Activated CD4-positive, alpha-beta memory T cell treated with anti-CD3 and anti-CD28 coated beads for 36 hours (primary cell): ENCODE measurements at regions not wholly inside any gene's neighbourhood (a gene's known extent, or its start where the extent isn't known, plus 50 kb on each side); places are given as distances from the start of the nearest gene placed in this dataset.

Source experiments
- CTCF ChIA-PET: fragments of 350-600 bp; sonication (Branson Sonifier 250); formaldehyde crosslinking; loops from one replicate; lab custom pipeline; 2021; ENCODE audit warnings: antibody characterized with exemption, inconsistent platforms; lab: Charles Lee
- POLR2A ChIA-PET: fragments of 350-600 bp; sonication (Branson Sonifier 250); formaldehyde crosslinking; loops from one replicate; lab custom pipeline; 2021; ENCODE audit warnings: antibody characterized with exemption; lab: Charles Lee
- DNase-seq: peaks from one replicate; pipeline ENCODE4 v3.0.0-alpha.2; 2020
- H3K27ac Mint-ChIP-seq: one replicate; pipeline ENCODE4 v1.8.0; 2021; ENCODE audit warnings: mixed read lengths
- H3K27me3 Mint-ChIP-seq: one replicate; pipeline ENCODE4 v1.8.0; 2021; ENCODE audit warnings: mixed read lengths
- H3K36me3 Mint-ChIP-seq: one replicate; pipeline ENCODE4 v1.8.0; 2021; ENCODE audit warnings: mixed read lengths
- H3K4me1 Mint-ChIP-seq: one replicate; pipeline ENCODE4 v1.8.0; 2021; ENCODE audit warnings: low read depth, mixed read lengths
- H3K4me3 Mint-ChIP-seq: one replicate; pipeline ENCODE4 v1.8.0; 2021; ENCODE audit warnings: mild to moderate bottlenecking, mixed read lengths
- H3K9me3 Mint-ChIP-seq: one replicate; pipeline ENCODE4 v1.8.0; 2021; ENCODE audit warnings: mixed read lengths
- intact Hi-C: fragments of 100-400 bp; cut with micrococcal nuclease; formaldehyde crosslinking; loops from one replicate; pipeline ENCODE4 v1.15.1; 2023

DNA sequence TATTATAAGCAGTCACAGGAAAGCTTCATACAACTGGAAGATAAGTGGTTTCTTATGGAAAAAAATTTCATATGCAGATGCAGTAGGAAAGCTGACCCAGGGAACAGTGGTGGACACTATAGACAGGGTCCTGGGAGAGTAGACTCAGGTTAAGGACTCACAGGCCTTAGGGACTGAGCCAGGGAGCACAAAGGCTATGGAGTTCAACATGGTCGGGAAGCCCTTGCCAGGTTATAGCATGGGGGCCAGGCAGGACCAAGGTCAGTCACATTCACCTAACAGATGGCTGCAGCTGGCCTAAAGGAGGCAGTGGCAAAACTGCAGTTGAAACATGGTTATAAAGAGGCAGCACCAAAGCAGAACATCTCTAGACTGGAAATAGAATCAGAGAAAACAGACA is 54.9 kb upstream of the UNC5B start:
- Mint-ChIP-seq H3K9me3 (no peaks in the 10 kb centered on the region), H3K4me1 (no peaks in the 10 kb centered on the region), H3K27me3 (no peaks in the 10 kb centered on the region), H3K4me3 (no peak overlapping the region), H3K27ac (no peak overlapping the region), H3K36me3 (no peaks in the 10 kb centered on the region)
- intact Hi-C loops, result no loop called here
- CTCF ChIA-PET, result no interaction called here
- POLR2A ChIA-PET, result no interaction called here
- no peak for DNase-seq

DNA sequence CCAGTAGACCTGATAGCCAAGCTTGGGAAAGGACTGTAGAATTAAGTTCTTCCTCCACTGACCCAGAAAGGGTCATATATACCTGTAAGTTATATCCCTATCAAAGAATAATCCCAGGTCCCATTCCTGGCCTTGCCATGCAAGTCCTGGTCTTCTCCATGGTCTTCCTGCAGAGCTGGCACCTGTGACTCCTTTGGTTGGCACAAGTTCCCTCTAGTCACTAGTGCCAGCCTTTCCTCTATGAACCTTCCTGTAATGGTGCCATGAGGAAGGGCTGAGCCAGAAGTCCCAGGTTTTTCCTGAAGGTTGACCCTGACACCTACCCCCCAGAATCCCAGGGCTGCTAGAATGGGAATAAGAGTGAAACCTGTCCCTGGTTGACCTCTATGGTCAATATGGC is 54.1 kb upstream of the UNC5B start:
- intact Hi-C loops, result no loop called here
- Mint-ChIP-seq H3K4me1 (no peaks in the 10 kb centered on the region), H3K4me3 (no peak overlapping the region), H3K9me3 (no peaks in the 10 kb centered on the region), H3K36me3 (no peaks in the 10 kb centered on the region), H3K27me3 (peaks cover 2% of the 10 kb centered on the region), H3K27ac (no peak overlapping the region)
- CTCF ChIA-PET, result no interaction called here
- POLR2A ChIA-PET, result no interaction called here
- DNase-seq, result no peak

DNA sequence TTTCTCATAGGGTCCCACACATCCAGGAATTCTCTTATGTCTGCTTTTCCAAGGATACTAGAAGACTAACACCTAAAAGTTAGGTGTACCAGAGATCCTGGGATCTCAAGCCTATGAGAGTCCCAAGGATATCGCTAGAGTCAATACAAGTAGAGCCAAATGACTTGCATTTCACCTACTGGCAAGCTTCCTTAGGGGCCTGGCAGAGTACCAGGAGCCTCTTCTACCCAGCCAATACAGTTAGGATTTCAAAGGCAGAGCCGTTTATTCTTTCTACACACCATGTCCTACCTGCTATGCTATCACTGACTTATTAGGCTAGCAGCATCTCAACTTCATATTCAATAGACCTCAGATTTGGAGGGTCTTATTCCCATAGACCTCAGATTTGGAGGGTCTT is 53.5 kb upstream of the UNC5B start:
- Mint-ChIP-seq H3K4me1 (no peaks in the 10 kb centered on the region), H3K9me3 (no peaks in the 10 kb centered on the region), H3K36me3 (no peaks in the 10 kb centered on the region), H3K4me3 (no peak overlapping the region), H3K27ac (no peak overlapping the region), H3K27me3 (peaks cover 2% of the 10 kb centered on the region)
- DNase-seq, result no peak
- POLR2A ChIA-PET, result no interaction called here
- intact Hi-C loops, result no loop called here
- CTCF ChIA-PET, result no interaction called here

DNA sequence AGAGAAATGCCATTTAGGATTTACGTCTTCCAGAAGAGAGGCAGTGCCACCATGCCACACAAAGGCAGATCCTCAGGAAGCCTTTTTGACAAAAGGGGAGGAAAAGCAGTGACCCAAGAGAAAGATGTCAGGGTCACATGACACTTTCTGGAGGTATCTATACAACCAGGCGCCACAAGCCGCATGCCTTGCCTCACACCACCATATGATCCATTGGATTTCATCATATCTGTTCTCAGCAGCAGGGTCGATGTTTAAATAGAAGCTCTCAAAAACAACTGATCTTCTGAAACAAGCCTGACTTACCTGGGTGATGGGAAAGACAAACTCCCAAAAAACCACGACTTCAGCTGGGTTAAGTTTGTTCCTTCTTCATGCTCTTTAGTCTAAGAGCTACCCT is 52.5 kb upstream of the UNC5B start:
- no peaks in the 10 kb centered on the region for H3K4me1 Mint-ChIP-seq

DNA sequence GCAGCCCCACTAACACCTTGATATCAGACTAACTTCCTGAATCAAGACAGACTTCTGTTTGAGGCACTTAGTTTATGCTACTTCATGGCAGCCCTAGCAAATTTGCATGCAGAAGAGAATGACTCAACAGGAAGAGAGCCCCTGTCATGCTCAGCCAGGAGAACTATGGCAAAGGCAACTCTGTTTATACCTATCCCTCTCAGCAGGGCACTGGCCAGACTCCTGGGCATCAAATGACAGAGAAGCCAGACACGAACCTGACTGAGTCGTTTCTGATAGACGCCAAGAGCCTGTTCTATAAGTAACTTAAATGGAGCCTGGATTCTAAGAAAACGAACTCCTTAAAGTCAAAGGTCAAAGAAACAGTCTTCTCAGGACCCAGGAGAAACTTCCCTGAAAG is 50.9 kb upstream of the UNC5B start:
- ChIA-PET POLR2A (no interaction called here), CTCF (no interaction called here)
- no peak for DNase-seq
- Mint-ChIP-seq H3K27me3 (peaks cover 2% of the 10 kb centered on the region), H3K9me3 (no peaks in the 10 kb centered on the region), H3K4me3 (no peak overlapping the region), H3K4me1 (no peaks in the 10 kb centered on the region), H3K27ac (no peak overlapping the region), H3K36me3 (no peaks in the 10 kb centered on the region)
- intact Hi-C loops, result no loop called here

More for the DNA sequence above, 52.5 kb upstream of the UNC5B start:
- Mint-ChIP-seq H3K4me3 (no peak overlapping the region), H3K36me3 (no peaks in the 10 kb centered on the region), H3K27me3 (peaks cover 2% of the 10 kb centered on the region), H3K27ac (no peak overlapping the region), H3K9me3 (no peaks in the 10 kb centered on the region)
- ChIA-PET CTCF (no interaction called here), POLR2A (no interaction called here)
- intact Hi-C loops, result no loop called here
- no peak for DNase-seq
